HG03108 (cell line): ENCODE measurements at regions not wholly inside any gene's neighbourhood (a gene's known extent, or its start where the extent isn't known, plus 50 kb on each side); places are given as distances from the start of the nearest gene placed in this dataset.
"Not testable (repeated sequence)": the region's sequence is repeated elsewhere in the genome, so short reads cannot be mapped to it uniquely, and the experiment has no call there.

Experiments used
- ATAC-seq: cut with Tn5 transposase; IDR thresholded peaks from one replicate; pipeline ENCODE4 v1.9.1; 2021; ENCODE audit warnings: moderate library complexity; ENCODE audit not compliant: unreplicated experiment

GRCh38 chr15:20680257-20680815 is 138.7 kb upstream of the GOLGA6L6 start:
- not testable (repeated sequence) for ATAC-seq

- ATAC-seq, result no peak
These were observed 130.9 kb upstream of the GOLGA6L6 start for GRCh38 chr15:20672470-20672869.

GRCh38 chr15:20671675-20672074 is 130.1 kb upstream of the GOLGA6L6 start:
- ATAC-seq, result no peak

GRCh38 chr15:20666410-20666809 is 124.8 kb upstream of the GOLGA6L6 start:
- not testable (repeated sequence) for ATAC-seq

- no peak for ATAC-seq
These were observed 124.1 kb upstream of the GOLGA6L6 start for GRCh38 chr15:20665653-20666052.

GRCh38 chr15:20659265-20659664 is 117.7 kb upstream of the GOLGA6L6 start:
- ATAC-seq, result no peak

- no peak for ATAC-seq
These were observed 116.4 kb upstream of the GOLGA6L6 start for GRCh38 chr15:20658024-20658423.

GRCh38 chr15:20657084-20657483 is 115.5 kb upstream of the GOLGA6L6 start:
- ATAC-seq, result no peak

GRCh38 chr15:20652914-20653313 is 111.3 kb upstream of the GOLGA6L6 start:
- ATAC-seq, result no peak

GRCh38 chr15:20648402-20648975 is 106.9 kb upstream of the GOLGA6L6 start:
- ATAC-seq, result not testable (repeated sequence)

- ATAC-seq, result no peak
These were observed 105.0 kb upstream of the GOLGA6L6 start for GRCh38 chr15:20646529-20647142.

GRCh38 chr15:20645956-20646355 is 104.4 kb upstream of the GOLGA6L6 start:
- ATAC-seq, result peak; percentile 47

GRCh38 chr15:20644896-20645295 is 103.3 kb upstream of the GOLGA6L6 start:
- no peak for ATAC-seq

GRCh38 chr15:20643829-20644425 is 102.3 kb upstream of the GOLGA6L6 start:
- ATAC-seq, result no peak

- no peak for ATAC-seq
These were observed 101.6 kb upstream of the GOLGA6L6 start for GRCh38 chr15:20643024-20643770.

- no peak for ATAC-seq
These were observed 100.6 kb upstream of the GOLGA6L6 start for GRCh38 chr15:20642054-20642767.

GRCh38 chr15:20640427-20640826 is 98.8 kb upstream of the GOLGA6L6 start:
- not testable (repeated sequence) for ATAC-seq

GRCh38 chr15:20639224-20639623 is 97.6 kb upstream of the GOLGA6L6 start:
- ATAC-seq, result not testable (repeated sequence)

GRCh38 chr15:20637499-20637898 is 95.9 kb upstream of the GOLGA6L6 start:
- not testable (repeated sequence) for ATAC-seq

- not testable (repeated sequence) for ATAC-seq
These were observed 87.9 kb upstream of the GOLGA6L6 start for GRCh38 chr15:20629526-20629925.

- not testable (repeated sequence) for ATAC-seq
These were observed 86.9 kb upstream of the GOLGA6L6 start for GRCh38 chr15:20628538-20628937.
